ENCODE measurements at regions not wholly inside any gene's neighbourhood (a gene's known extent, or its start where the extent isn't known, plus 50 kb on each side); places are given as distances from the start of the nearest gene placed in this dataset.

GRCh38 chr14:38074754-38075153, 132.9 kb upstream of the SSTR1 start:
- CTCF ChIA-PET = no interaction called here
- peaks cover 27% of the 10 kb centered on the region for H3K4me1 Mint-ChIP-seq (ENCODE audit: low read depth, unreplicated experiment)
- no peaks in the 10 kb centered on the region for H3K27me3 Mint-ChIP-seq (ENCODE audit: unreplicated experiment)
- intact Hi-C loops (cut with micrococcal nuclease; ENCODE audit: unreplicated experiment) = no loop called here
- no peaks in the 10 kb centered on the region for H3K36me3 Mint-ChIP-seq (ENCODE audit: insufficient read depth, unreplicated experiment)
- H3K4me3 Mint-ChIP-seq (ENCODE audit: low read depth, unreplicated experiment) = no peak overlapping the region
- BruUV-seq (replicated peaks) = no TSS peak
- H3K27ac Mint-ChIP-seq (ENCODE audit: unreplicated experiment) = no peak overlapping the region
- H3K9me3 Mint-ChIP-seq (ENCODE audit: low read depth, unreplicated experiment) = no peaks in the 10 kb centered on the region
- TF ChIP-seq CTCF (IDR thresholded peaks at IDR 0.05; ENCODE audit: unreplicated experiment) = no peak
- DNase-seq = no peak

- Mint-ChIP-seq H3K9me3 (ENCODE audit: low read depth, unreplicated experiment) (no peaks in the 10 kb centered on the region), H3K27ac (ENCODE audit: unreplicated experiment) (peak overlapping the region; percentile 71), H3K4me3 (ENCODE audit: low read depth, unreplicated experiment) (no peak overlapping the region), H3K4me1 (ENCODE audit: low read depth, unreplicated experiment) (peaks cover 29% of the 10 kb centered on the region), H3K36me3 (ENCODE audit: insufficient read depth, unreplicated experiment) (no peaks in the 10 kb centered on the region), H3K27me3 (ENCODE audit: unreplicated experiment) (no peaks in the 10 kb centered on the region)
- DNase-seq = peak; percentile 32
- CTCF ChIA-PET = interaction anchor here (0.7 kb wide), 2 partner anchors 9 to 12 kb away, joined by 4 to 11 read pairs; no protein-coding TSS in a partner anchor
- BruUV-seq (replicated peaks) = no TSS peak
- TF ChIP-seq CTCF (IDR thresholded peaks at IDR 0.05; ENCODE audit: unreplicated experiment) = no peak
- intact Hi-C loops (cut with micrococcal nuclease; ENCODE audit: unreplicated experiment) = no loop called here
Measured at GRCh38 chr14:38078393-38078792, 129.3 kb upstream of the SSTR1 start.

GRCh38 chr14:38079268-38079667, 128.4 kb upstream of the SSTR1 start:
- Mint-ChIP-seq H3K4me1 (ENCODE audit: low read depth, unreplicated experiment) (peaks cover 24% of the 10 kb centered on the region), H3K4me3 (ENCODE audit: low read depth, unreplicated experiment) (peak overlapping the region; percentile 18), H3K9me3 (ENCODE audit: low read depth, unreplicated experiment) (no peaks in the 10 kb centered on the region), H3K27ac (ENCODE audit: unreplicated experiment) (peak overlapping the region; percentile 76), H3K36me3 (ENCODE audit: insufficient read depth, unreplicated experiment) (no peaks in the 10 kb centered on the region), H3K27me3 (ENCODE audit: unreplicated experiment) (no peaks in the 10 kb centered on the region)
- TF ChIP-seq CTCF (IDR thresholded peaks at IDR 0.05; ENCODE audit: unreplicated experiment) = no peak
- CTCF ChIA-PET = no interaction called here
- no peak for DNase-seq
- no TSS peak for BruUV-seq (replicated peaks)
- intact Hi-C loops (cut with micrococcal nuclease; ENCODE audit: unreplicated experiment) = no loop called here

GRCh38 chr14:38079886-38080285, 127.8 kb upstream of the SSTR1 start:
- Mint-ChIP-seq H3K36me3 (ENCODE audit: insufficient read depth, unreplicated experiment) (no peaks in the 10 kb centered on the region), H3K27me3 (ENCODE audit: unreplicated experiment) (no peaks in the 10 kb centered on the region), H3K27ac (ENCODE audit: unreplicated experiment) (no peak overlapping the region), H3K9me3 (ENCODE audit: low read depth, unreplicated experiment) (no peaks in the 10 kb centered on the region), H3K4me3 (ENCODE audit: low read depth, unreplicated experiment) (no peak overlapping the region), H3K4me1 (ENCODE audit: low read depth, unreplicated experiment) (peaks cover 22% of the 10 kb centered on the region)
- CTCF ChIA-PET = no interaction called here
- DNase-seq = no peak
- BruUV-seq (replicated peaks) = no TSS peak
- intact Hi-C loops (cut with micrococcal nuclease; ENCODE audit: unreplicated experiment) = no loop called here
- TF ChIP-seq CTCF (IDR thresholded peaks at IDR 0.05; ENCODE audit: unreplicated experiment) = no peak

Measured in Calu3 (cell line).